ENCODE measurements at regions not wholly inside any gene's neighbourhood (a gene's known extent, or its start where the extent isn't known, plus 50 kb on each side); places are given as distances from the start of the nearest gene placed in this dataset.
A peak's percentile ranks its signal among the peaks of the same experiment; 100 is the strongest.

DNA sequence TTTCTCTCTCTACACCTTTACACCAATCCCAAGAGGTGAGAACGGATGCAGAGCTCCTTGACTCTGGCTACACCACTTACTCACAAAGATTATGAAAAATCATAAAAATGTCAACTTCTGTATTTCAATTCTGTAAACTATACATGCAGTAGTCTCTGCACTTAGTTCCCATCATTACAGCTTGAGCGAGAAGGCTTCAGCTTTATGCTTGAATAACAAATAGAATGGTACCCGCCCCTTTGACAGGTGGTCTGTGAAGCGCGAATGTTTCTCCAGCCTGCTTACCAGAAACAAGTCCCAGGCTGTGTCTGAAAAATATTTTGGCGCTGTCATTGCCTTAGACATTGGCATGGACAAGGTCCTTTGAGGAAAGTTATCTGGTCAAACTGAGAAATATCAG lies 562.4 kb upstream of the CLINT1 start:
- WGBS (ENCODE audit: insufficient coverage) = 94% methylated on average over 5 of the region's 6 CpGs
- H3K9me3 Mint-ChIP-seq = peaks cover 0 to 5% (median 0%) of the 10 kb centered on the region in 7 donors
- no peak overlapping the region for H2AFZ ChIP-seq (ENCODE audit: insufficient read depth, low read depth, low read length, poor library complexity, severe bottlenecking)

DNA sequence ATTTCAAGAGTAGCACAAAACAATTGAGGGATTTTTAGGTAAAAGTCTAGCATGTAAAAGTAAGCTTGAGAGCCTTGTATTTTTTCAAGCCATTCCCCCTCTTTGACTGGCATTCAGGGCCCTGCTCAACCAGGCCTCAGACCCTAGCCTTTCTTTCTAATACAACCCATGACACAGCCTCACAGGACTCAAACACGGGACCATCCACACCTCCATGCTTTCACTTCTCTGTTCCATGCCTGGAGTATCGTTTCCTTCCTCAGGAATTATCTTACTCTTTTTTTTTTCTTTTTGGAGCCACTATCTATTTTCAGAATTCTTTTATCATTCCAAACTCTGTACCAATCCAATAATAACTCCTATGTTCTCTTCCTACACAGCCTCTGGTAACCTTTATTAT lies 560.2 kb upstream of the CLINT1 start:
- H3K79me2 ChIP-seq (ENCODE audit: insufficient read depth, low read length) = no peaks in the 10 kb centered on the region
- H3K9me3 ChIP-seq (replicated peaks in 1 of 2; ENCODE audit: control insufficient read depth in 1 of 2, insufficient read depth in 1 of 2, low read length in 2 of 2) = no peaks in the 10 kb centered on the region
- no peak overlapping the region for H3K4me3 ChIP-seq (replicated peaks in 1 of 3; ENCODE audit: low read depth in 2 of 3, low read length in 3 of 3)
- Mint-ChIP-seq H3K27me3 (ENCODE audit: low read depth in 3 of 3) (peaks cover 0 to 2% (median 0%) of the 10 kb centered on the region in 3 donors), H3K36me3 (peaks cover 0 to 2% of the 10 kb centered on the region in 2 donors), H3K9me3 (peaks cover 0 to 5% (median 0%) of the 10 kb centered on the region in 7 donors), H3K4me3 (peak overlapping the region in 1 of 2 donors; percentile 21), H3K27ac (peak overlapping the region in 1 of 7 donors; percentile 8), H3K4me1 (peaks cover 9% of the 10 kb centered on the region)
- 43% methylated on average over 2 of the region's 2 CpGs for WGBS (ENCODE audit: insufficient coverage)
- TF ChIP-seq, protein P1, sequence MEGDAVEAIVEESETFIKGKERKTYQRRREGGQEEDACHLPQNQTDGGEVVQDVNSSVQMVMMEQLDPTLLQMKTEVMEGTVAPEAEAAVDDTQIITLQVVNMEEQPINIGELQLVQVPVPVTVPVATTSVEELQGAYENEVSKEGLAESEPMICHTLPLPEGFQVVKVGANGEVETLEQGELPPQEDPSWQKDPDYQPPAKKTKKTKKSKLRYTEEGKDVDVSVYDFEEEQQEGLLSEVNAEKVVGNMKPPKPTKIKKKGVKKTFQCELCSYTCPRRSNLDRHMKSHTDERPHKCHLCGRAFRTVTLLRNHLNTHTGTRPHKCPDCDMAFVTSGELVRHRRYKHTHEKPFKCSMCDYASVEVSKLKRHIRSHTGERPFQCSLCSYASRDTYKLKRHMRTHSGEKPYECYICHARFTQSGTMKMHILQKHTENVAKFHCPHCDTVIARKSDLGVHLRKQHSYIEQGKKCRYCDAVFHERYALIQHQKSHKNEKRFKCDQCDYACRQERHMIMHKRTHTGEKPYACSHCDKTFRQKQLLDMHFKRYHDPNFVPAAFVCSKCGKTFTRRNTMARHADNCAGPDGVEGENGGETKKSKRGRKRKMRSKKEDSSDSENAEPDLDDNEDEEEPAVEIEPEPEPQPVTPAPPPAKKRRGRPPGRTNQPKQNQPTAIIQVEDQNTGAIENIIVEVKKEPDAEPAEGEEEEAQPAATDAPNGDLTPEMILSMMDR (IDR thresholded peaks at IDR 0.05) = no peak
- no peak overlapping the region for H3K27ac ChIP-seq (ENCODE audit: low read depth in 1 of 2, low read length in 2 of 2)
- no peaks in the 10 kb centered on the region for H3K27me3 ChIP-seq (ENCODE audit: control insufficient read depth in 2 of 2, insufficient read depth in 2 of 2, low read length in 2 of 2)
- peak in 1 of 3 donors; percentile 14 for DNase-seq
- H3K4me1 ChIP-seq (ENCODE audit: control insufficient read depth in 1 of 2, insufficient read depth in 2 of 2, low read length in 2 of 2) = peaks cover 3 to 6% of the 10 kb centered on the region in 2 donors
- H2AFZ ChIP-seq (ENCODE audit: insufficient read depth, low read depth, low read length, poor library complexity, severe bottlenecking) = no peak overlapping the region
- no peaks in the 10 kb centered on the region for H4K20me1 ChIP-seq (ENCODE audit: insufficient read depth, low read length)
- intact Hi-C loops (cut with micrococcal nuclease) = no loop called here
- H3K36me3 ChIP-seq (replicated peaks in 1 of 2; ENCODE audit: control insufficient read depth in 1 of 2, insufficient read depth in 2 of 2, low read length in 2 of 2) = no peaks in the 10 kb centered on the region
- H3K4me2 ChIP-seq (replicated peaks; ENCODE audit: extremely low read depth, low read length, poor library complexity, severe bottlenecking) = no peak overlapping the region
- no peak overlapping the region for H3K9ac ChIP-seq (ENCODE audit: insufficient read depth, low read length, poor library complexity, severe bottlenecking)

More for the DNA sequence above, 562.4 kb upstream of the CLINT1 start:
- no peak overlapping the region for H3K9ac ChIP-seq (ENCODE audit: insufficient read depth, low read length, poor library complexity, severe bottlenecking)
- Mint-ChIP-seq H3K36me3 (peaks cover 0 to 2% of the 10 kb centered on the region in 2 donors), H3K4me1 (peaks cover 6% of the 10 kb centered on the region), H3K27ac (no peak overlapping the region), H3K4me3 (no peak overlapping the region), H3K27me3 (ENCODE audit: low read depth in 3 of 3) (peaks cover 0 to 2% (median 0%) of the 10 kb centered on the region in 3 donors)
- H3K27me3 ChIP-seq (ENCODE audit: control insufficient read depth in 2 of 2, insufficient read depth in 2 of 2, low read length in 2 of 2) = no peaks in the 10 kb centered on the region
- no peak for DNase-seq
- no peak overlapping the region for H3K4me2 ChIP-seq (replicated peaks; ENCODE audit: extremely low read depth, low read length, poor library complexity, severe bottlenecking)
- no peaks in the 10 kb centered on the region for H3K4me1 ChIP-seq (ENCODE audit: control insufficient read depth in 1 of 2, insufficient read depth in 2 of 2, low read length in 2 of 2)
- H3K4me3 ChIP-seq (replicated peaks in 1 of 3; ENCODE audit: low read depth in 2 of 3, low read length in 3 of 3) = no peak overlapping the region
- intact Hi-C loops (cut with micrococcal nuclease) = no loop called here
- TF ChIP-seq, protein P1 (IDR thresholded peaks at IDR 0.05) = no peak
- no peaks in the 10 kb centered on the region for H3K9me3 ChIP-seq (replicated peaks in 1 of 2; ENCODE audit: control insufficient read depth in 1 of 2, insufficient read depth in 1 of 2, low read length in 2 of 2)
- no peak overlapping the region for H3K27ac ChIP-seq (ENCODE audit: low read depth in 1 of 2, low read length in 2 of 2)
- no peaks in the 10 kb centered on the region for H3K79me2 ChIP-seq (ENCODE audit: insufficient read depth, low read length)
- no peaks in the 10 kb centered on the region for H4K20me1 ChIP-seq (ENCODE audit: insufficient read depth, low read length)
- H3K36me3 ChIP-seq (replicated peaks in 1 of 2; ENCODE audit: control insufficient read depth in 1 of 2, insufficient read depth in 2 of 2, low read length in 2 of 2) = no peaks in the 10 kb centered on the region
